ENCODE measurements at regions not wholly inside any gene's neighbourhood (a gene's known extent, or its start where the extent isn't known, plus 50 kb on each side); places are given as distances from the start of the nearest gene placed in this dataset.
"Not testable (repeated sequence)": the region's sequence is repeated elsewhere in the genome, so short reads cannot be mapped to it uniquely, and the experiment has no call there.

DNA sequence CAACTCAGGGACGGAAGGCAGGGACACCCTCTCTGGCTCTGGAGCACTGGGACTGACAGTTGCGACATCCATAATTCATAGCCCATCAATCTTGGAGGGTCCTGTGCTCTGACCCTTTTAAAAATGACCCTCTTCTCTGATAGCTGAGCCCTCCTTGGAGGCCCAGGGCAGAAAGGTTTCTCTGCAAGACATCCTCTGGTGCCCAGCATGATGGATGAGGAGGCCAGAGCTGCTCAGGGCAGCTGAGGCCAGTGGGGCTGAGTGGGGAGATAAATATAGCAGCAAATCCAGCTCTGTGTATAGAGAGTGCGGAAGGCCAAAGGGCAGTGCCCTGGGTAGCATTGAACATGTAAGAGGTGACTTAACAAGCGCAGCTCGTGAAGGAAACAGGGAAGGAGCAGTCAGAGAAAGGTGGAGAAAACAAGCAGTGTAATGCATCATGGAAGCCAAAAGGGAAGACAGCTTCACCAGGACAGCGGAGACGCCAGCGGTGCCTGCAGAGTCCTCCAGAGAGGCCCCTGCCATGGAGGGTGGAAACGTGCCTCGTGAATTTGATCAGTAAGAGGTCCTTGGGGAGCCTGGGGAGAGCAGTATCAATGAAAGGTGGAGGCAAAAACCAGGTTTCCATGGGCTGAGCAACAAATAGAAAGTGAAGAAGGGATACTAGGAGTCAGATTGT, 50.4 kb upstream of the FMOD start:
- no peak for DNase-seq

DNA sequence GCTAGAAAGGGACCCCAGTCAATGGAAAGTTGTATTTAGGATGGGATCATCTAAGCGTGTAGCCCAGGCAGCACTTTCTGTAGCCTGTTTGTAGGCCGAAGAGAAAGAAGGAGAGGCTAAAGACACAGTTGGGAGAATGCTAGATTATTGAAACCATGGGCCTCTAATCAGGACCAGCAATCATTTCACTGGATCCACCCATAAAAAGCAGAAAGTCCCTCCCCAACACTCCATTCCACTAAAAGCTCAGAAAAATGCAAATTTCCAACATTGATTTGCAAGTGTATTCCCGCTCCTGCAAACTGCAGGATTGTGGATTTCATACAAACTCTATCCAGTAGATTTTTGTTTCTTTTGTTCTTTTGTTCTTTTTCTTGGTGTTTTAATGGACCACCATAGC, 51.2 kb upstream of the FMOD start:
- no peak for DNase-seq

DNA sequence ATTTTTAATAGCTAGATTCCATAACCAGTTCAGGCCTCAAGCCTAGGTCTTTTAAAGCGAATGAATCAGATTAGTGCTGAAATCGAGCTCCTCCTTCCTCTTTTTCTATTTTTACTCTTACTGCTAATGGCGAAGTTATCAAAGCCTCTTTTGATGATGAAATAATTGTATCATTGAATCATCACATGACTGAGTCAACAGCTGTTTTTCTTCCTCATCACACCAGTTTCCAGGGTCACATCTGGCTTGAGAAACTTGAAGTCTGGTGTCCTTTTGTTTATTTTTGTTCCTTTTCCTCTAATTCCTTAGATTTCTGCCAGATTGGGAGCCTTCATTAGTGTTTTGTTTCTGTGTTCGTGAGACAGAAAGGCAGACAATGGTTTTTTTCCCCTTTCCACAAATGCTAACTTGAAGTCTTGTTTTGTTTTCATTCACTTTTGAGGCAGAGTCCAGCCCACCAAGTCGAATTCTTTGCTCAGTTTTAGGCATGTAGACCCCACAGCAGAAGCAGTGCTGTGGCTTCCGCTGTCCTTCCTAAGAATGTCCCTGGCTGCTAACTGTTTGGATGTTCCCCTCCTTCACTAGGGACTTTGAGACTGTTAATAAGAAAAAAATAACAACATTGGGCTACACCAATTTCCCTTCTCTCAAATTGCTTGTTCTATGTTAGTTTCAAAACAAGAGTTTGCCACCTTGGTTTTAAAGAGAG, 51.9 kb upstream of the FMOD start:
- DNase-seq: no peak

DNA sequence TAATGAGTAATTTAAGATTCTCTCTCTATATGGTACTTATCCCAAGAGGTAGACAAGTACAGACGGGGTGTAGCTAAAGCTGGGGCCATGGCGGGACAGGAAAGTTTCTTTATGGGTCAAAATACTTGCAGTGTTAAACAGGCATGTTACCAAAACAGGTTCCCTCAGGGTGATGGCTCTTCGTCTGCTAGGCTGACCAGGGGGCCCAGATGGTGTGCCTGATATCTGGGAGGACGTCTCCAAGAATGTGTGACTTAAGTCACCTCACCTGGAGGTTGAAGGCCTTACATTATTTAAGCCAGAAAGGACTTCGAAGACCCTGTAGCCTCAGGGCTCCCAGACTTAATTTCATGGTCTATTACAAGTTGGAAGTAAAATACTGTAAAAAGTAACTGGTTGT, 52.7 kb upstream of the FMOD start:
- DNase-seq: no peak

- DNase-seq: no peak
Measured at GRCh38 chr1:203404546-203404945, 53.6 kb upstream of the FMOD start.

- DNase-seq: no peak
Measured at GRCh38 chr1:203405703-203406438, 54.9 kb upstream of the FMOD start.

- no peak for DNase-seq
Measured at GRCh38 chr1:203406446-203407045, 55.6 kb upstream of the FMOD start.

DNA sequence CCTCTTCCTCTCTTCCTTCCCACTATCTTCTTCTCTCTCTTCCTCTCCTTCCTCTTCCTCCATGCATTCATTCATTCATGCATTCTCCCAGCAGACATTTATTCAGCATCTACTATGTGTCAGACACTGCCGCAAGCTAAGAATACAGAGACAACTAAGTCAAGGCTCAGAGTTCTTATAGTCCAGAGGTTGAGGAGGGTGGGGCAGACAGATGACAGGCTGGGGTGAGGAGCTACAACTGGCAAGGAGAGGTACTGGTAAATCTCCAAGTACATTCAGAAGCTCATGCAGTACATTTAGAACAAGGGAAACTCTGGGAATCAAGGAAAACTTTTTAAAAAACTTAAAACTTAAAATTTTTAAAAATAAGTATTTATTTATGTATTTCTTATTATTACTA, 56.4 kb upstream of the FMOD start:
- DNase-seq: no peak

DNA sequence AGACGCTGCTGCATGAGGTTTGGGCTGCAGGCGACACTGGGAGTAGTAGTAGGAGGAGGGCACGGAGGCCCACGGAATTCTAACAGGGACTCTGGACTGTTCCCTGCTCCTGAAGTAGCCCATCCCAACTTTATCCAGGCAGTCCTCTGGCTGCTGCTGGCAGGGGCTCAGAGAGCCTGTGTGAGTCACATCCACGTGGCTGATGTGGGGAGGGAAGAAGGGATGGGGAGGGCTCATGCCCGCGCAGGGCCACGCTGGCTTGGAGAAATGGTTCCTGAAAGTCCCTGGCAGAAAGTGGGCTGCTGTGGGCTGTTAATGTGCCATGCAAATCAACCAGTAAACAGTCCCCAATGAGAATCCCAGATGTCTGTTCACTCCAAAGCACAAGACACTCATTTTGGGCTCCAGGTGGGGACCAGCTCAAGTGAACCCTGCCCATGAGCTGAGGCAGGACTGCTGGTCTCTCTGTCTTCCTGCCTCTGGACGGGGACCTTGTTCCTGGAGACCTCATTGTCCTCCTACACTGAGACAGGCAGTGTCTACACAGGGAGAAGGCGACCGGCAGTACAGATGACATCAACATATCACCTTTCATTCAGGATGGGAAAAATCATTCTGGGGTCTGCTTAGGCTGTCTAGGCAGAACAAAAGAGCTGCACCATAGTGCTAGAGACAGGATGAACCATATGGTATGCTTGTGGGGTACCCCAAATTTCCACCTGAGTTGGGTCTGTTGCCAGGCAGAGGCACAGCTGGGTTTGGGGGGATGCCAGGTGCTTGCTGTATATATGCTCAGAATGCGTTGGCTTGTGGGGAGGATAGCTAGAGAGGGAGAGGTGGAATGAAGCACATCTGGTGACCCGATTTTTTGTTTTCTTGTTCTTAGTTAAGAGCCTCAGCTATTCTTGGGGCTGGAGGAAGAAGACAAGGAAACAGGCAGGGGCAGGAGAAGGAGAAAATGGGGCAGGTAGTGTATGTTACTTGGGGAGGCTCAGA, 57.9 kb upstream of the FMOD start:
- DNase-seq: peak; percentile 90

DNA sequence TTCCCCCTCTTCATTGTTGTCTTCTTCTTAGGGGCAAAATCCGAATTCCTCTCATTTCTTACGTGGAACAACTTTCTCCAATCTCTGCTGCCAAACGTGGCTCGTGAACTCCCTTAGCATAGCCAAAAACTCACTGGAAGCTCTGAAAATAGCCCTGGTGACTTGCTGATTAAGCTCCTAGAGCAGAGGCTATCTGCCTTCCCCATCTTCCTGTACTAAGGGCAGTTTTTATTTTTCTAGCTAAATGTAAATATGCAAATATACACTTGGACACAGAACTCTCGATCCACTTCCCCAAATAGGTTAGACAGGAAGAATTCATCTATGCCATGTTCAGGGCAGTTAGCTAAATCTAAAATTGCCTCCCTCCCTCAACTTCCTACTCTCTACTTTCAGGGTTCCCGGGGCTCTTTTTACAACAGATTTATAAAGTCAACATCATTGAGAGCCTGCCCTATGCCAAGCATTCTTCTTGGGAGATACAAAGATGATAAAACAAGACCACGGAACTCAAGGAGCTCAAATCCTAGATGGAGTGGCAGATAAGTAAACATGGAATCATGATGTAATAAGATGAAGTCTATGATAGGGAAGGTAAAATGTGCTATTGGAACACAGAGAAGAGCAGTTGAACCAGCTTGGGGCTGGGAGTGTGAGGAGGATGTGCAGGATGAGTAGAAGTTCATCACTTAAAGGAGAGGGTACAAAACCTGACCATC, 59.4 kb upstream of the FMOD start:
- DNase-seq: no peak

- DNase-seq: not testable (repeated sequence)
Measured at GRCh38 chr1:203411431-203411830, 60.5 kb upstream of the FMOD start.

GRCh38 chr1:203419558-203419957, 56.0 kb upstream of the PRELP start:
- no peak for DNase-seq

DNA sequence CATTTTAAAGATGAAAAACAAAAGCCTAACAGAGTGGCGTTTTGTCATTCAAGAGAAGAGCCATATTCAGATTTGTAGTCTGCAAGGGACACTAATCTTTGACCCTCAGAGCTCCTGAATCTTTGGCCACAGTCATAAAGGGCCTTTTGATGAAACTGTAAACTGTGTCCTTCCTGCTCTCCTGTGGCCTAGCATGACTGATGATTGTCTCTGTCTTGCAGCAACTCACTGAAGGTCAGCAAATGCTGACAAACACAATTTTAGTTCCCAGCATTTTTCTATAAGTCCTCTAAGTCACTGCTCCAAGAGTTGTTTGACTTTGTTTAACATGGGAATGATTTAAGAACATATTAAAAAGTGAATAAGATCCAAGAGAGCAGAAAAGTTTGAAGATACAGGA, 55.3 kb upstream of the PRELP start:
- DNase-seq: no peak

DNA sequence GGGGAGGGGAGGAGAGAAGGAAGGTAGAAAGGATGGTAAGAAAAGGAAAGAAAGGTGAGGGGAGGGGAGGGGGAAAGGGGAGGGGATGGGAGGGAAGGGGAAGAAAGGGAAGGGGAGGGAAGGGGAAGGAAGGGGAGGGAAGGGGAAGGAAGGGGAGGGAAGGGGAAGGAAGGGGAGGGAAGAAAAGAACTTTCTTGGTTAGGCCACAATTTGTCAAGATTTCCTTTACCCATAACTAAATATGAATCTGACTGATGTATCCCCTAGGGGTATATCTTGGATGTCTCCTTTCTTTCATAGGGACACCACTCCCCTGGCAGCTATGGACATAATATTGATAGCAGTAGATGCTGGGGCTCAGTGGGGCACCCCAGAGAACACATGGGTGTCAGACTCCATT, 54.4 kb upstream of the PRELP start:
- DNase-seq: no peak

DNA sequence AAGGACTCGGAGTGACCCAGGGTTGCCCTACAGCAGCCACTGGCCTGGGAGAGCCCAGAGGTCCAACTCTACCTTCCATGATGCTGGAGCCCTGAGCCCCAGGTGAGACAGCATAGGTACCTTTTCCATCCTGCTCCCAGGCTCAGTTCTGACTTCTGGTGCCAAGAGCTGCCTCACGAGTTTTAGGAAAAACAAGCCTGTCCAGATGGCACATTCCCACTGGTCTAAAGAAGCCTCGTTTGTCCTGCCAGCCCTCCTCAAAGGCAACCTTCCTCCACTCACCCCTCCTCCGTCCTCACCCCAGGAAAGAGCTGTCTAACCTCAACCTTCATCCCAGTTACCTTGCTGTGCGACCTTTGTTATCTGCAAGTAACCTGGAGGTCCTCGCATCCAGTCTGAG, 53.5 kb upstream of the PRELP start:
- no peak for DNase-seq

DNA sequence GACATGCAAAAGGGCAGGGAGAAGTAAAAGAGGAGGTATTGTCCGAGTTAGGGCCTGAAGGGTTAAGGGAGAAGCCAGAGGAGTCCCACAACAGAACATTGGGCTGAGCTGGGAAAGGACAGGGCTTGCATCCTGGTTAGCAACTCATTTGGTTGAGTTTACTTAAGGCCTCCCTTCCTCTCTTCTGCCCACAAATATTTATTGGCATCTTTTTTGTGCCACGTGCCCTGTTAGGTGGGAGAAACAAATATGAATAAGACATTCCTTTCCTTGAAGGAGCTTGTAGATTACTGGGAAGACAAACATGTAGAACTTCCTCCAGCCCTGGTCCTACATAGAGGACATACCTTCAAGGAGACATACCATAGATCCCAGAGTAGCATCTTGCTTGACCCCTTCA, 53.0 kb upstream of the PRELP start:
- DNase-seq: no peak

DNA sequence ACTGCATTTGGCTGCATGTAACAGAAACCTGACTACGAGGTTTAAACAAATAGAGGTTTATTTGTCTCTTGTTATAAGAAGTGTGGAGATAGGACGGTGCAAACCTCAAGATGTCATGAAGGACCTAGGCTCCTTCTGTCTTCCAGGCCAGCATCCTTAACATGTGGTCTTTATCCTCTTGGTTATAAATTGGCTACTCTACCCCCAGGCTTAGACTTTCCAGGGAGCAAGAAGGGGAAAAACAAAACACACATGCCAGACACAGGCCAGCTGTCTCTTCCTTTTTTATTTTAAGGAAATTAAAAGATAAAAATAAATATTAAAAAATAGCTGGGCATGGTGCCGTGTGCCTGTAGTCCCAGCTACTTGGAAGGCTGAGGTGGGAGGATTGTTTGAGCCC, 51.3 kb upstream of the PRELP start:
- no peak for DNase-seq

GRCh38 chr1:203424861-203425662, 50.5 kb upstream of the PRELP start:
- no peak for DNase-seq

GRCh38 chr1:203425663-203425975, 50.0 kb upstream of the PRELP start:
- DNase-seq: no peak

Measured in occipital lobe (tissue), 1 donor.